DND-41 (cell line): ENCODE measurements at regions not wholly inside any gene's neighbourhood (a gene's known extent, or its start where the extent isn't known, plus 50 kb on each side); places are given as distances from the start of the nearest gene placed in this dataset.

Experiments
- ATAC-seq: fragments of 200-7000 bp; cut with Tn5 transposase; 3 replicates; pipeline ENCODE4 v1.9.1; 2021; ENCODE audit warnings: low read depth; ENCODE audit not compliant: insufficient read depth
- DNase-seq: peaks from one replicate; pipeline ENCODE4 v3.0.0-alpha.2; 2020
- H2AFZ ChIP-seq: 2 replicates; pipeline ENCODE4 v1.6.0; 2012; ENCODE audit warnings: low read depth, low read length
- H3K27ac ChIP-seq: 2 replicates; pipeline ENCODE4 v1.5.1; 2012; ENCODE audit warnings: low read length, inconsistent platforms
- H3K27me3 ChIP-seq: fragments of 200-600 bp; sonication (generic); 2 replicates; pipeline ENCODE4 v1.6.0; 2012; ENCODE audit warnings: low read length, mild to moderate bottlenecking, inconsistent platforms; ENCODE audit not compliant: insufficient read depth, poor library complexity
- H3K36me3 ChIP-seq: 2 replicates; pipeline ENCODE4 v1.5.1; 2012; ENCODE audit warnings: low read length, inconsistent platforms; ENCODE audit not compliant: insufficient read depth
- H3K4me1 ChIP-seq: 2 replicates; pipeline ENCODE4 v1.5.1; 2012; ENCODE audit warnings: mild to moderate bottlenecking, low read length; ENCODE audit not compliant: insufficient read depth
- H3K4me2 ChIP-seq: 2 replicates; pipeline ENCODE4 v1.6.0; 2012; ENCODE audit warnings: mild to moderate bottlenecking, moderate library complexity, low read length, inconsistent platforms; ENCODE audit not compliant: insufficient read depth
- H3K4me3 ChIP-seq, 2 experiments: fragments of 200-600 bp in 1 of 2; shearing (Covaris generic) in 1 of 2; 2 replicates each; pipeline ENCODE4 v1.5.1; 2012 to 2016; ENCODE audit warnings: inconsistent platforms in 2 of 2, low read length in 2 of 2, mild to moderate bottlenecking in 2 of 2, low read depth in 1 of 2, moderate library complexity in 1 of 2
- H3K79me2 ChIP-seq: 2 replicates; pipeline ENCODE4 v1.6.0; 2012; ENCODE audit warnings: low read length, inconsistent platforms; ENCODE audit not compliant: insufficient read depth
- H3K9ac ChIP-seq: 2 replicates; pipeline ENCODE4 v1.6.0; 2012; ENCODE audit warnings: low read depth, mild to moderate bottlenecking, inconsistent platforms, low read length, moderate library complexity
- H3K9me3 ChIP-seq: 2 replicates; pipeline ENCODE4 v1.5.1; 2012; ENCODE audit warnings: low read length, moderate library complexity, mild to moderate bottlenecking, inconsistent platforms; ENCODE audit not compliant: insufficient read depth, severe bottlenecking
- H4K20me1 ChIP-seq: 2 replicates; pipeline ENCODE4 v1.6.0; 2012; ENCODE audit warnings: low read length; ENCODE audit not compliant: insufficient read depth
- EZH2 ChIP-seq: IDR thresholded peaks from 3 replicates; pipeline ENCODE4 v1.6.1; 2012; ENCODE audit warnings: borderline replicate concordance, low read depth, mild to moderate bottlenecking, moderate library complexity, low read length, inconsistent platforms; ENCODE audit not compliant: severe bottlenecking
- TF ChIP-seq, protein P1 (sequence below): IDR thresholded peaks from 2 replicates; pipeline ENCODE4 v1.5.1; 2012; ENCODE audit warnings: borderline replicate concordance, low read length, moderate library complexity, mild to moderate bottlenecking; ENCODE audit not compliant: poor library complexity, severe bottlenecking; ENCODE audit errors: extremely low read depth

DNA sequence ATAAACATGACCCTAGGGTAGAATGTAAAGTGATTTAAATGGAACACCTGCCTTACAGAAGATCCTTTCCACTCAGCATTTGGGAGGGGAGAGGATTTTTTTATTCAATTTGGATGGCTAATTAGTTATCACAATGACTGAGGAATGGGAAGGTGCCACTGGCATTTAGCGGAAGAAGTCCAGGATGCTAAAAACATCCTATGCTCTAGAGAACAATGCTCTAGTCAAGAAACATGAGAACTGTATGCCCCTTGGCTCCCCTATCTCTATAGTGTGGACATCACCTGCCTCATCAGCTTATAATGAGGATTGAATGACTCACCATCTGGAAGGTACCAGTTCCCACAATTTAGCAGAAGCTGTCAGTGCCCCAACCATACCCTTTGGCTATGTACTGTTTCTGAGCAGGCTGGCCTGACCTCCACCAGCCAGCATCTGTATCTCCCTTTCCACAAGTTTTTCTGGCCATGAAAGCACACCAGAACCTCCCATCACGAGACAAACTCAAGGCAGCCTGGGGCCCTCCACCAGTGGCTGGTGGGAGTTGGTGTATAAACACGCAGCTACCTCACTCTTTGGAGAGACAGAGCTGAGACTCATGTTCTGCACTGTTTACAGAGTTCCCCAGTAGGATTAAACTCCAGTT lies 109.7 kb upstream of the VASH1 start:
- no peaks in the 10 kb centered on the region for H3K4me1 ChIP-seq
- no peaks in the 10 kb centered on the region for H4K20me1 ChIP-seq
- H2AFZ ChIP-seq, result no peak overlapping the region
- no peak for ATAC-seq
- no peak overlapping the region for H3K4me3 ChIP-seq
- peaks cover 9% of the 10 kb centered on the region for H3K27me3 ChIP-seq
- DNase-seq, result no peak
- H3K27ac ChIP-seq, result no peak overlapping the region
- H3K4me2 ChIP-seq, result no peak overlapping the region
- no peaks in the 10 kb centered on the region for H3K9me3 ChIP-seq
- no peaks in the 10 kb centered on the region for H3K79me2 ChIP-seq
- no peak overlapping the region for H3K9ac ChIP-seq
- TF ChIP-seq, protein P1, sequence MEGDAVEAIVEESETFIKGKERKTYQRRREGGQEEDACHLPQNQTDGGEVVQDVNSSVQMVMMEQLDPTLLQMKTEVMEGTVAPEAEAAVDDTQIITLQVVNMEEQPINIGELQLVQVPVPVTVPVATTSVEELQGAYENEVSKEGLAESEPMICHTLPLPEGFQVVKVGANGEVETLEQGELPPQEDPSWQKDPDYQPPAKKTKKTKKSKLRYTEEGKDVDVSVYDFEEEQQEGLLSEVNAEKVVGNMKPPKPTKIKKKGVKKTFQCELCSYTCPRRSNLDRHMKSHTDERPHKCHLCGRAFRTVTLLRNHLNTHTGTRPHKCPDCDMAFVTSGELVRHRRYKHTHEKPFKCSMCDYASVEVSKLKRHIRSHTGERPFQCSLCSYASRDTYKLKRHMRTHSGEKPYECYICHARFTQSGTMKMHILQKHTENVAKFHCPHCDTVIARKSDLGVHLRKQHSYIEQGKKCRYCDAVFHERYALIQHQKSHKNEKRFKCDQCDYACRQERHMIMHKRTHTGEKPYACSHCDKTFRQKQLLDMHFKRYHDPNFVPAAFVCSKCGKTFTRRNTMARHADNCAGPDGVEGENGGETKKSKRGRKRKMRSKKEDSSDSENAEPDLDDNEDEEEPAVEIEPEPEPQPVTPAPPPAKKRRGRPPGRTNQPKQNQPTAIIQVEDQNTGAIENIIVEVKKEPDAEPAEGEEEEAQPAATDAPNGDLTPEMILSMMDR, result no peak
- no peak for TF ChIP-seq EZH2
- H3K36me3 ChIP-seq, result no peaks in the 10 kb centered on the region

DNA sequence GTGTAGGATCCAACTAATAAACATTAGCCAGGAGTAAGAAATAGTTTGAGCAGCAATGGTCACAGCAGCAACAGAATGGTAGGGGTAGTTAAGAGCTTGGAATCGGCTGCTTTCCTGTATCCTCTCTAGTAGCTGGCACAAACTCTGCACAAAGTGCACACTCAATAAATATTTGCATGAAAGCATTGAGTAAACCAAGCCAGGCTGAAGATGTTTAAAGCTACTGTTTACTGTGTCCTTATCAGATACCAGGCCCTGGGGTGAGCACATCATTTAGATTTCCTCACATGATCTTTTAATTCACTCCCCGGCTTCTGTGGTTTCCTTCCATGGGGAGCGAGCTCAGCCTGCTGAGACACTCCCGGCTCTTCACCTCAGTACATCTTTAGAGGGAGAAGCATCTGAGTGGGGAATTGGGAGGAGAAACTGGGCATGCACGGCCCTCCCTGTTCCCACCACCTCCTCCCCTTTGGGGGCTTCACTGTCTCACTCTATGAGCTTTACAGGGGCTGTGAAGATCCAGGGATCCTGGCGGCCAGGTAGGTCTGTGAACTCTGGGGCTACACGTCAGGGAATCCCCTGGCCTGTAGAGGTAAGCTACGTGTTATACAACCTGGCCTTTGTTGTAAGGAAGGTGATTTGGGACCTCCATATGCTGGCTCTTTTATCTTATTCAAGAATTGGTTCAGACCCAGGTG lies 107.2 kb upstream of the VASH1 start:
- H3K36me3 ChIP-seq, result no peaks in the 10 kb centered on the region

DNA sequence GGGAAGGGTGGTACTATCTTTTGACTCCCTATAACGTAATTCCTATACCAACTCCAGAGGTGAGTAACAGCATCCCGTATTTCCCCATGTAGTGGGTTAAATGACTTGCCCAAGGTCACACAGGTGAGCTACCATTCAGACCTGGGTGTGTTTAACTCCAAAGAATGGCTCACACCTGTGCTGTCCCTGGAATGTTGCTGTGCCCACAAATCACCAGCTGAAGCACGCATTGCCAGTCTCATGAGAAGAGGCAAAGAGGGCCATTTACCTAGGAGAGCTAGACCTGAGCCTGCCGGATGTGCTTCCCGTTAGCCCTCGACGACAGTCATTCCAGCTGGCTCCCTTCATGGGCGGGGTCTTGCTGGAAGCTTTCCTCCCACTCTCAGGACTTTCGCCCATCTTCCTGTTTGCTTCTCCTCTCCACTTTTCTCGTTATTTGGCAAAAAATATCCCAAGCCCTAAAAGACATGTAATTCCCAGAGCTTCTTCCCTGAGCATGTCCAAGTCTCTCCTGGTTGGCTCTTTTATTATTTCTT lies 106.6 kb upstream of the VASH1 start:
- Histone ChIP-seq H3K9ac (no peak overlapping the region), H3K4me3 (no peak overlapping the region)
- no peak for TF ChIP-seq EZH2
- TF ChIP-seq, protein P1, result no peak

More for the DNA sequence above, 107.2 kb upstream of the VASH1 start:
- Histone ChIP-seq H3K27ac (no peak overlapping the region), H3K27me3 (peaks cover 12% of the 10 kb centered on the region), H3K4me3 (no peak overlapping the region), H2AFZ (no peak overlapping the region), H3K4me2 (no peak overlapping the region), H3K9me3 (peaks cover 9% of the 10 kb centered on the region), H4K20me1 (no peaks in the 10 kb centered on the region), H3K9ac (no peak overlapping the region), H3K4me1 (no peaks in the 10 kb centered on the region), H3K79me2 (no peaks in the 10 kb centered on the region)
- no peak for DNase-seq
- TF ChIP-seq, protein P1, result no peak
- no peak for TF ChIP-seq EZH2
- ATAC-seq, result no peak

More for the DNA sequence above, 106.6 kb upstream of the VASH1 start:
- Histone ChIP-seq H3K27ac (no peak overlapping the region), H3K79me2 (no peaks in the 10 kb centered on the region), H3K4me1 (no peaks in the 10 kb centered on the region), H3K27me3 (peaks cover 12% of the 10 kb centered on the region), H3K9me3 (peaks cover 9% of the 10 kb centered on the region), H2AFZ (no peak overlapping the region), H3K4me2 (no peak overlapping the region), H4K20me1 (no peaks in the 10 kb centered on the region), H3K36me3 (no peaks in the 10 kb centered on the region)
- DNase-seq, result no peak
- ATAC-seq, result no peak
